Fibroblast of skin of scalp (primary cell): ENCODE measurements at regions not wholly inside any gene's neighbourhood (a gene's known extent, or its start where the extent isn't known, plus 50 kb on each side); places are given as distances from the start of the nearest gene placed in this dataset.
"Not testable (repeated sequence)": the region's sequence is repeated elsewhere in the genome, so short reads cannot be mapped to it uniquely, and the experiment has no call there.

Experiments
- DNase-seq: peaks from one replicate; pipeline ENCODE4 v3.0.0-alpha.2; 2013

GRCh38 chr4:27123123-27123768 is 262.6 kb downstream of the STIM2 start:
- no peak for DNase-seq

GRCh38 chr4:27123769-27124124 is 263.1 kb downstream of the STIM2 start:
- no peak for DNase-seq

DNA sequence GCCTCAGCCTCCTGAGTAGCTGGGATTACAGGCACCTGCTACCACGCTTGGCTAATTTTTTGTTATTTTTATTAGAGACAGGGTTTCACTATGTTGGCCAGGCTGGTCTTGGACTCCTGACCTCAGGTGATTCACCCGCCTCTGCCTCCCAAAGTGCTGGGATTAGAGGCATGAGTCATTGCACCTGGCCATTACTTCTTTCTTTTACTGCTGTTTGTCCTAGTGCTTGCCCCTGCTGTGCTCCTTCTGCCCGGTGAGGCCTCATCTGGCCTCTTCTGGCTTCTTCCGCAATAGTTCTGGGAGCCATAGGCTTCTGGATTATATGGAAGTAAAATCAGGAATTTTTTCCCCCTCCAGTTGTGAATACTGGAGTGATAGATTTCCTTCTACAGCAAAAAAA is 266.3 kb downstream of the STIM2 start:
- DNase-seq = not testable (repeated sequence)

GRCh38 chr4:27128443-27128842 is 267.8 kb downstream of the STIM2 start:
- no peak for DNase-seq

DNA sequence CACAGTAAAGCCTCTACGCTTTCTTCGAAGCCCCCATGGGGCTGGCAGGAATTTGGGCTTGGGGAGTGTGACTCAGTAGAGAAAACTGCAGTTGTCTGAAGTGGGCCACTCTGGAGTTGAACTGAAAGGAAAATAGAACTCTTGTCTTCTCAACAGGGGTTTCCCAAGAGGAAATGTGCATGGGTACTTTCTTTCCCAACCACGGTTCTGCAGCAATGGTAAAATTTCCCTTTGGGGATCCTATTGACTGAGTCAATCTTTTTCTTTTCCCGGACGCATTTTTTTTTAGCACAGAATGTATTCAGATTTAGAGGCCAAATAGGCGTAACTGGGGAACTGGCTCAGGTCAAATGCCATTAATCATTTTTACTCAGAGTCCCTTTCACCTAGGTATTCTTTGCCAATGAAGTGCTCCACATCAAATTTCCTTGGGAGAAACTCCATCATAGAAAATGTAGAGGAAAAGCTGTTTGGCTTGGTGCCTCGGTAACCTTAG is 269.3 kb downstream of the STIM2 start:
- peak; percentile 35 for DNase-seq

- no peak for DNase-seq
Measured at GRCh38 chr4:27132497-27132896, 271.9 kb downstream of the STIM2 start.

DNA sequence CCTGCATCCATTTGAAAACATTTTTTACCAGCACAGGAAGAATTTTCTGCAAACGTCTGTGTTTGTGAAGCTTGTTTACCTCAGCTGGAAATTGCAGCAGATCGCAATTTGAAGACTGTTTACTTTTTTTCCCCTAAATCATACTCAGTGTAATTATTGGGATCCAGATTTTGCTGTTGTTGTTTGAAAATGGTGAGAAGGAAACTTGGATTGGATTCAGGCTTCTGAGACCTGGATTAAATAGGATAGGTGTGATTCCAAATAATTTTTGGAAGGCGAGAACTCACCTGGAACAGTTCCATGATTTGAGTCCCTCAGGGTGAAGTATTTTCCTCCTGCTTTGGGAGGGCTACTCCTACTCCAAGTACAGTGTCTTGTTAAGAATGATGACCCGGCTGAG is 279.8 kb downstream of the STIM2 start:
- DNase-seq = no peak

GRCh38 chr4:27141530-27141929 is 280.9 kb downstream of the STIM2 start:
- no peak for DNase-seq

- DNase-seq = no peak
Measured at GRCh38 chr4:27142841-27143240, 282.2 kb downstream of the STIM2 start.

DNA sequence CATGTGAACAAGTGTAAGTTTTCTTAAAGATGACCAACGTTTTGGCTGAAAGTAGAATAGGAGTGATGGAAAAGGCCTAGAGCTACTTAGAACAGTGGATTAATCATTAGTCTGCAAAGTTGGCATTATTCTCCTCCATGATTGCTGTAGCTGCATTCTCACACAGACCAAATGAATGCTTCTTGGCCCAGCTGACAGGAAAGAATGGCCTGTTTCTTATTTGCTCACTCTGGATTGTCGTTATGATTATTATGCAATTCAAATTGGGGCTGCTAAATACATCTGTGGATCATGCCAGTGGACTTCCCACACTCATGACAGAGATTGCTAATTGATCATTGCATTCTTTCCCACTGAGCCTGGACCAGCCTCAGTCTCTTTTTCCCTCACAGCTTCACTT is 285.0 kb downstream of the STIM2 start:
- no peak for DNase-seq

- DNase-seq = no peak
Measured at GRCh38 chr4:27148211-27148895, 287.7 kb downstream of the STIM2 start.

DNA sequence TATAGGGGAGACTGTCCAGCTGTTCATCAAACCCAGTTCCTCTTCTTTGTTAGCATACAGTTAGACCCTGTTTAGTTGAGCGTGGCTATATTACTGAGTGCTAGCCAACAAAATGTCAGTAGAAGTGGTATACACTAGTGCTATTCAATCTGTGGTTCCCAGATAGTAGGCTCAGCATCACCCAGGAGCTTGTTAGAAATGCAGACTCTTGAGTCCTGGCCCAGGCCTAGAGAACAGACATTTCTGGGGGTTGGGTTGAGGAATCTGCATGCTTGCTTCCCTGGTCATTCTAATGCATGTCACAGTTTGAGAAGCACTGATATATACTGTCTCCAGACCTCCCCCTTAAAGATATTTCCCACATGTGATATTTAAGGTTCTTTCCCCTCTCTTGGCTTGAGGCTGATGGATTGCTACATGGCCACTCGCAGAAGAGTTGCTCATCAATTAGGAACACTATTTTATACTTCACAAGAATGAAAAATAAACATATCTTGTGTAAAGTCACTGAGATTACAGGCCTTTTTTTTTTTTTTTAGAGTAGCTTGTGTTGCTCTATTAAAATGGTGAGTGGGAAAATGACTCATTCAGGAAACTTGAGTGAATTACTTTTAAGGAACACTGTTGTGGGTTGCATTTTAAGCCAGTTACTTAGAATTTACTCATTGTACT is 289.0 kb downstream of the STIM2 start:
- peak; percentile 51 for DNase-seq

DNA sequence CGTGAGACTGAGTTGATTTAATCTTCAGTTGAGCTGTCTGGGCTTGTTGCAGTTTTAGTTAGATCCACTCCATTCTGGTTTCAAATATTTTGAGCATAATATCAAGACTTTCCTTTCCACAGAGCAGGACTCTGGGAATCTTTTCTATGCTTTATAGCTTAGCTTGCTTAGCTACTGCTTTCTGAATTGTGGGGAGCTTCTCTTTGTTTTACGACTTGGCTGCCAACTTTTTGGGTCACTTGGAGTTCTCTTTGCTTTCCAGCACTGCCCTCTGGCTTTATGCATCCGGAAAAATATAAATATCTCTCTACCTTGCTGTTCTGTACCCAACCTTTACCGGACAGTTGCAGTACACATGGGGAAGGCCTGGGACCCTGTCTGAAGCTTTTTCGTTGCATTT is 292.1 kb downstream of the STIM2 start:
- DNase-seq = no peak

GRCh38 chr4:27154706-27155105 is 294.1 kb downstream of the STIM2 start:
- DNase-seq = peak; percentile 78

DNA sequence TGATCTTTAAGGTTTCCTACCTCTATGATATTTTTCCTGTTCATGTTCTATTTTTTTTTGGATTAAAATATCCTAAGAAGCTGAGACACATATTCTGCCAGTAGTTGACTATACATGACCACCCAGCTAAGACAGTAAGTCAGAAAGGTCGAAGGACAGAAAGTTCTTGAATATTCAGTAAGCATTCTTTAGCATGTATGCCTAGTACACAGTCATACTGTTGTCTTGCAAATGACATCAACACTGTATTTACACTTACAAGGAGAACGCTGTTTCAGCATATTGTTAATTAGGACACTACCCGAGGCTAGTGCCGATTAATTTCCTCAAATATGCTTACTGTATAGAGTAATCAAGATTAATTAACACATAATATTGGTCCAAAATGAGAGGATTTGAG is 300.6 kb downstream of the STIM2 start:
- DNase-seq = no peak

- DNase-seq = no peak
Measured at GRCh38 chr4:27168783-27169182, 308.1 kb downstream of the STIM2 start.

DNA sequence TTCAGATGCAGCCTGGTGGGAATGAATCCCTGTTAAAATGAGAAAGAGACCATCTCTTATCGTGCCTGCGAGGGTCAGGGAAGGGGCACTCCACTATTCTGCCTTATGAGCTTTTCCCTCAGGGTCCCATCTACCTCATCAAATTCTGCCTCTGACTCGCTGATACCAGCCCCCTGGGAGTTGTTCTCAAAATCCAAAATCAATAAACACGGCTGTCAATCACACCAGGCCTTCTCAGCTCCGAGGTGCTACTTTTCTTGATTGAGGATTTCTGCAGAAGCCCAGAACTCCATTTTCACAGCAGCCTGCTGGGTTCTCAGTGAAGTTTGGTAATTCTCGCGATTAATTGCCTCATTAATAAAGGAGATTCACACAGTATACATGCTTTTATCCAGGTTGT is 312.6 kb downstream of the STIM2 start:
- DNase-seq = no peak

- DNase-seq = peak; percentile 39
Measured at GRCh38 chr4:27176400-27176799, 315.8 kb downstream of the STIM2 start.

GRCh38 chr4:27176881-27177280 is 316.2 kb downstream of the STIM2 start:
- DNase-seq = no peak

DNA sequence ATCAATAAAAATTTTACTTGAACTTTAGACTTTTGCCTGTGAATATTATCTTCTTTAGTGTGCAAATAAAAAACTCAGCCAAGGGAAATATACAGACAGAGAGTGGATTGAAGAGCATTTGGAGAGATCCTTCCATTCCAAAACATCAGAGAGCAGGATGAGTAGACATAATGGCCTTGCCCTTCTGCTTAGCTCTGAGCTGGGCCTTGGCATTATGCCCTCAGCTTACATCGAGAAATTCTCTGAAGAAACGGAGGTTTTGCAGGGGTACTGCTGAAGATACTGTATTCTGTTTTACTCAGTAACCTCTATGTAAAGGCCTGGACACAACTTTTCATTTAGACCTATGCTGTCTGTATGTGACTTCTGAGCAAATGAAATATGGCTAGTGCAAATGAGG is 317.4 kb downstream of the STIM2 start:
- DNase-seq = no peak

- no peak for DNase-seq
Measured at GRCh38 chr4:27181693-27182092, 321.1 kb downstream of the STIM2 start.

GRCh38 chr4:27182211-27182610 is 321.6 kb downstream of the STIM2 start:
- DNase-seq = no peak

- DNase-seq = no peak
Measured at GRCh38 chr4:27184508-27185155, 324.0 kb downstream of the STIM2 start.
